ENCODE measurements at regions not wholly inside any gene's neighbourhood (a gene's known extent, or its start where the extent isn't known, plus 50 kb on each side); places are given as distances from the start of the nearest gene placed in this dataset.
"Not testable (repeated sequence)": the region's sequence is repeated elsewhere in the genome, so short reads cannot be mapped to it uniquely, and the experiment has no call there.

DNA sequence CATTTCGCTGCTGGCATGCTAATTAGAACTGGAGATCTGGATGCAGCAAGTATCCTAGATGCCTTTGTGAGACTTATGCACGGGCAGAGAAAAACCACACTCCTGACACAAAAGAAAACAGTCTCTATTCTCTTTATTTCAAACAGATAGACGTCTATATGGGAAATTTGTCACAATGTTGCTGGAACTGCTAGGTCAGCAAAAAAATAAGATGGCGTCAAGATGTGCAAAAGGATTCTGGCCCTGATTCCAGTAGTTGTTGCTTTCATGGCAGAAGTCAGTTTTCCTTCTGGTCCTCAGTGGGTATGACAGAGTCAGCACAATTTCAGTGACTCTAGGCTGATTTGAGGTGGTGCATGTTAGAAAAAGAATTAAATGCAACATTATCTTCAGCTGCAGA, 1068.0 kb downstream of the SLITRK5 start:
- DNase-seq: no peak

DNA sequence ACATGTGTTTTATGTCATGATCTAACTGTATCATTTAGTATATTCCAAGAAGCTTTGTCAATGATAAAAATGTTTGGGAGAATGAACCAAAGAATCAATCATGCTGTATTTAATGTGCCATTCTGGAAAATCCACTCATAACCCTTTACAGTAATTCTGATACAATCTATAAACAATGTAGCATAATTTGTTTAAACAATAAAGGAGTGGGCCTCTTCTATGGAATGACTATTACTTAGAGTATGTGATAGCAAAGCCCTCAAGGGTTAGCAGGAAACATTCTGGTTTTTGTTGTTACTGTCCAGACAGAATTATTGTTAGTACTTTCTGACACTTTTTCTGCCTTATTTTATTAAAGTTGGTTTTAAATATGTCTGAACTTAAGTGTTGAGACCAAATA, 1073.1 kb downstream of the SLITRK5 start:
- no peak for DNase-seq

DNA sequence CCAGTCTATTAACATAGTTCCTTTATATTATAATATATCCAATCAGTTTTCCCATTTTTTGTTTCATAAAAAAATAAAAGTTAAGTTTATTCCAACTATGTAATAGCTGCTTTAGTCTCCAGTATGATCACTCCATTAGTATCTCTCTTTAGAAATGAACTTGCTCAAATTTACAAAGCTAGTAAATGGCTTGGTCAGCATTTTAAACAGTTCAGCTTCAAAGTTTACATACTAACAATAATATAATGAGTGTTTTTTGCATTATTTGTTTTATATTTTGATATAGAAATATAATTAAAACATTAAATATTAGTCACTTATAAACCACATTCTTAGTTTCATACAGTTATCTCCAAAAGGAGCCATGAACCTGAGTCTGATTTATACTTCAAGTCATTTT, 1073.8 kb downstream of the SLITRK5 start:
- DNase-seq: no peak

DNA sequence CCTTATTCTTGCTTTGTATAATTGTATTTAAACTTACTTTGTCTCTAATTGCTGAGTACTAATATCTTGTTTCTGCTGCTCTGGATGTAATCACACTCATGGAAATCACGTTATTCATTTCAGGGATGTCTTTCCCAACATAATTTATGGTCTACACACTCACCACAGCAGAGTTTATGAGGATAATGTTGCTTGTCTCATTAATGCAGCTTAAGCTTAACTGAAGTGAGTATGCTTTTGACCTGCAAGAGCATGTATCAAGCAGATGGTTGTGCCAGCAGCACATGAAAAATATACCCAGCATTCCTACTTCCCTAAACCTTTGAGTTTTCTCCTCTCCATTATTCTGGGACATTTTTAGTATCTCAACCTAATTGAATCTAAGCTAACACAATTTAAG, 1080.9 kb downstream of the SLITRK5 start:
- DNase-seq: no peak

DNA sequence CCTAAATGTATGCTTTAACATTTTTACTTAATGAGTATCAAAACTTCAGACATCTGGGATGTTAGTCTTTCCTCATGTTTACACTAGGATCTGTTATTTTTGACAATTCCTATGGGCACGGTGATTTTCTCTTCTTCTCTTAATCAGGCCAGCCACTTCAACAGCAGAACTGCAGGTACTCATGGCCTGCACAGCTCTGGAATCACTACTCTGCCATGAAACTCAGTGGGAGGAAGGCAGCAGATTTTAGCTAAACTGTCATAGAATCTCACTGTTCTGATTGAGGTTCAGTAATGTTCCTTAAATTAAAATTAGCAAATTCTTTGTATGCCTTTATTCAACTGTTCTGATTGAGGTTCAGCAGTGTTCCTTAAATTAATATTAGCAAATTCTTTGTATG, 1083.0 kb downstream of the SLITRK5 start:
- no peak for DNase-seq

DNA sequence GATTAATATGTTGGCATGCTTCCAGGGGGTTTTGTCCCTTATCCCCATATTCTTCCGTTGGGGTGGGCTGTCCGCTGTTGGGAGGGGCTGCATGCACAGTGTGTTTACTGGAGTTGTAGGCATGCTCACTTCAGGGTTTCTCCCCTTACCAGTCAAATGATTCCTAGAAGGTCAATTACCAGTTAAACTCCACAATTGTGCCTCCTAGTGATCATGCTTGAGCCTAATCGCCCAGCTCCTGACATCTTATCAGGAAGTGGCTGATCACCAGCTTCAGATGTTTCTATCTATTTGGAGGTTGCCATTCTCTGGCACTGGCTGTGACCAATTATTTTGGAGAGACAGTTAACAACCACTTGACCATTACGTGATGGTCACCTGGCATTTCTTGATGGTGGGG, 1090.0 kb downstream of the SLITRK5 start:
- DNase-seq: peak; percentile 33

DNA sequence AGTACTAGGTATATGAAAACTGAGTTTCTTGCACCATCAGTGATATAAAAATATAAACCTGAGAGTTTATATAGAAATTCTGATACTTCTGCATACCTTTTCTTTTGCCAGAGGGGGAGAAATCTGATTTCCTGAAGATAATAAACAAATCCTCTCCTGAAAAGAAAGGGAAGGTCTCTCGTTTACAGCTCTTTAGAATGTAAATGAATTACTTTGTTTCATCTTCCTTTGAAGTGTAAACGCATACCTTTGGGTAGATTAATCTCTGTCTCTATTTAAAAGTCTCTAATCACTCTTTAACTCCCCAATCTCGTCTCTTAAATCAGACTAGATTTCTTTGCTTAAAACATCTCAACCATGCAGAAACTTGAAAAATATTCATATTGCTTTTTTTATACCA, 1092.9 kb downstream of the SLITRK5 start:
- no peak for DNase-seq

DNA sequence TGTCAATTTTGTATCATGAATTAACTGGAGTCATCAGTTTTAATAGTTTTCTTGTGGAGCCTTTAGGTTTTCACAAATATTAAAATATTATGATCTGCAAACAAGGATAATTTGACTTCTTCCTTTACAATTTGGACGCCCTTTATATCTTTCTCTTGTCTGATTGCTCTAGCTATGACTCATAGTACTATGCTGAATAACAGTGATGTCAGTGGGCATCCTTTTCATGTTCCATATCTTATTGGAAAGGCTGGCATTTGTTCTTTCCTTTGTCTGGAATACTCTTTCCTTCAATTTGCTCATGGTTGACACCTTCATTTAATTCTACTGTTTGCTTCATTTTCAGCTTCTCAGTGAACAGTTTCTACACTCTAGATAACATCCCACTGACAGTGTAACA, 1129.3 kb downstream of the SLITRK5 start:
- DNase-seq: no peak

DNA sequence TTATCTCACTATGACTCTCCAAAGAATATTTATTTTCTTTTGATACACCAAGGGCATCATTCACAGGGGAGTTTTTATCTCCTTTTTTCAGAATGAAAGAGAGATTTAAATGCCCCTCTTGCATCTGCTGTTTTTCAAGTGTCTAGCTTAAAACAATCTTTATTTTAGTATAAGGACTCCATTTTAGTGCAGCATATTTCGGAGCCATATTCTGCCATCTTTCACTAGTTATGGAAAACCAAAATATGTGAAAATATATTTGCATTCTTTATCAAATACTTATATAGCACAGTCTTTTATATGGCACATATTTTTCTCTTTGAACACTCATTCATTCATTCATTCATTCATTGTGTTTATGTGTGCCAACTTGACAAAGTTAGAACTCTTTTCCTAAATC, 1130.2 kb downstream of the SLITRK5 start:
- DNase-seq: no peak

DNA sequence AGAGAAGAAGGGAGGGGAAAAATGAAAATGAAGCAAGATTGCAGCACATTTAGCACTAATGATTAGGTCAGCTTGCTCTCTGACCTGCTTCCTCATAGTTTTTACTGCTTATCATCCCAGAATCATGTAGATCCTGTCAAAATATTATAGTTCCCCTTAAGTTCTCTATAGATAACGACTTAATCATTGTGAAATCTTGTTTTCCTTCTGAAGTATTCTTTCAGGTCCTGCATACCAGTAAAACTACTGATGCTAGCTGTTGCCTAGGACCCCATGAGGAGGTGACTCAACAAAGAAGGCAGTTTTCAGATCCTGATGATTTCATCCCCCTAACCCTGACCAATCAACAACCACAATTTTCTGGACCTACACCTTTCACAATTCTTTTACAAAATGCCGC, 1131.7 kb downstream of the SLITRK5 start:
- peak; percentile 1 for DNase-seq

DNA sequence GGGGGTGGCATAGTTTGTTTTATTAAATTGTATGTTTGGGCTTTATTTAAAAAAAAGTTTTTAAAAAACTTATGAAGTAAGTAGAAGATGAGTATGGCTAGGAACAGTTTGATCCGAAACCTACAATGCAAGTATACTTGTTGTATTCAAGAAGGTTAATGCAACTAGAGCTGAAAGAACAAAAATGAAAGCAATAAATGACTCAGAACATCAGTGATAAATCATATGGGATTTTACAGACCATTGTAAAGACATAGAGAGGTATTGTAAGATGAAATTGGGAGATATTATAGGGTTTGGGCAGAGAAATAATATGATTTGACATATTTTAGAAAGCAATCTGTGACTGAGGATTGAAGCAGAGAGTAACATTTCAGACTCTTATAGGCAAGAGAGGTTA, 1135.3 kb downstream of the SLITRK5 start:
- DNase-seq: no peak

DNA sequence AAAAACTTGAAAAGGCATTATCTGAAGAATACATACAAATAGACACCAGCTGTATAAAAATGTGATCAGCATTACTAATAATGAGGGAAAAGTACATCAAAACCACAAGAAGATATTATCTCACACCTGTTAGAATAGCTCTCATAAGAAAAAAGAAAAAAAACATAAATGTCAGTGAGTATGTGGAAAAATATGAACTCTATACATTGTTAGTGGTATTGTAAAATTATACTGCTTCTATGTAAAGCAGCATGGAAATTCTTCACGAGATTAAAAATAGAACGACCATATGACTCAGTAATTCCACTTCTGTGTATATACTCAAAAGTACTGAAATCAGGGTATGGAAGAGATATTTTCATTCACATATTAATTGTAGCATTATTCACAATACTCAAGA, 1146.4 kb downstream of the SLITRK5 start:
- no peak for DNase-seq

DNA sequence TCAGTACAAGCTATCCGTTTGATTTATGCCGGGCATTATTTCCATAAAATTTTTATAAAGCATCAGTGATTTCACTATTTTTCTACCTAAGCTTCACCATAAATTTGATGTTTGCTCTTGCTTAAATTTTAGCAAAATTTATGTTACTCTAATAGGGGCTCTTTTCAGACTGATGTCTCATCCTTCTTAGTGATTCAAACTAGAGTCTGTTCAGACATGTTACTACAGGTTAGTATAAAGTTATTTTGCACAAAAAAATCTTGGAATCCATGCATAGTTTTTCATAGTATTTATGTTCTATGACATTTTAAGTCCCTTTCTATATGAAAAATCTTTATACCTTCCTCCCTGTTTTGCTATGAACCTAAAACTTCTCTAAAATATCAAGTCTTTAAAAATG, 1151.9 kb downstream of the SLITRK5 start:
- DNase-seq: no peak

DNA sequence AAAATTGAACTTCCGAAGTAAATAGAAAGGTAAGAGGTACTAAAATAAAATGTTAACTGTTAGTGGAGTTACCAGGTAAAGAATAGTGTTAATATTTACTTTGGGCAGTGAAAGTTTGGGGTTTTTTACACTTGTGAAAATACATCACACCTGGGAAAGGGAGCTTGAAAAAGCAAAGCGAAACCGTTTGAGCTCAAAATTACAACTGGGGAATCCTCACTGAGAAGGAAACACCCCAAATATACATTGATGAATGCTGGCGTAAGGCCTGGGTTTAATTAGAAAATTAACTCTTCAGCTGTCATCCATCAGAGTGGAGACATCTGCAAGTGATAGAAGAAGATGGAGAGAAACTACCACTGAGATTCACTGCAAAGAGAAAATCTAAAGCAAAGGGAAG, 1153.0 kb downstream of the SLITRK5 start:
- no peak for DNase-seq

DNA sequence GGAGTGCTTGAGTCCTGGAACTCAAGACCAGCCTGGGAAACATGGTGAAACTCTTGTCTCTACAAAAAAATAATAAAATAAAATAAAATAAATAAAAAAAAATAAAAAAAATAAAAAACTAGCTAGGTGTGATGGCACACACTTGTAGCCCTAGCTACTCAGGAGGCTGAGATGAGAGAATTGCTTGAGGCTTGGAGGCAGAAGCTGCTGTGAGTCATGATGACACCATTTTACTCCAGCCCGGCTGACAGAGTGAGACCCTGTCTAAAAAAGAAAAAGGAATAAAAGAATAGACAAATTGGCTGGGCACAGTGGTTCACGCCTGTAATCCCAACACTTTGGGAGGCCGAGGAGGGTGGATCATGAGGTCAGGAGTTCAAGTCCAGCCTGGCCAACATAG, 1168.9 kb downstream of the SLITRK5 start:
- no peak for DNase-seq

DNA sequence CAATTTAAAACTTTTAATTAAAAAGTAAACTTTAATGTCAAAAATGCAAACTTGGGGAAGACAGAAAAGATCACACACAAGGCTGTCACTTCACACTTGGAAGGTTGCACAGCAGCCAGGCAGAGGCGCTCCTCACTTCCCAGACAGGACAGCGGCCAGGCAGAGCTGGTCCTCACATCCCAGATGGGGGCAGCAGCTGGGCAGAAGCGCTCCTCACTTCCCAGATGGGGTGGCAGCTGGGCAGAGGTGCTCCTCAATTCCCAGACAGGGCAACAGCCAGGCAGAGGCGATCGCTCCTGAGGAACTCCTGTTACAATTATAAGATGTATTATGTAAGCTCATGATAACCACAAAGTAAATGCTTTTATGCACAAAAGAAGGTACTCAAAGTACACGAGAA, 1181.1 kb downstream of the SLITRK5 start:
- DNase-seq: not testable (repeated sequence)

DNA sequence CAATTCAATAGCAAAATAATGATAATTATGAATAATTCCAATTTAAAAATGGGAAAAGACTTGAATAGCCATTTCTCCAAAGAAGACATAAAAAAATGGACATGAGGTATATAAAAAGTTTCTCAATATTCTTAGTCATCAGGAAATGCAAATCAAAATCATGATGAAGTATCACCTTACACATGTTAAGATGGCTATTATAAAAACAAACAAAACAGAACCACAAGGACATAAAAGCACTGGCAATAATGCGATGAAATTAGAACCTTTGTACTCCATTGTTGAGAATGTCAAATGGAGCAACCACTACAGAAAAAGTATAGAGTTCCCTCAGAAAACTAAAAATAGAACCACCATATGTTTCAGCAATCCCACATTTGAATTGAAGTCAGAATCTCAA, 1186.1 kb downstream of the SLITRK5 start:
- no peak for DNase-seq

DNA sequence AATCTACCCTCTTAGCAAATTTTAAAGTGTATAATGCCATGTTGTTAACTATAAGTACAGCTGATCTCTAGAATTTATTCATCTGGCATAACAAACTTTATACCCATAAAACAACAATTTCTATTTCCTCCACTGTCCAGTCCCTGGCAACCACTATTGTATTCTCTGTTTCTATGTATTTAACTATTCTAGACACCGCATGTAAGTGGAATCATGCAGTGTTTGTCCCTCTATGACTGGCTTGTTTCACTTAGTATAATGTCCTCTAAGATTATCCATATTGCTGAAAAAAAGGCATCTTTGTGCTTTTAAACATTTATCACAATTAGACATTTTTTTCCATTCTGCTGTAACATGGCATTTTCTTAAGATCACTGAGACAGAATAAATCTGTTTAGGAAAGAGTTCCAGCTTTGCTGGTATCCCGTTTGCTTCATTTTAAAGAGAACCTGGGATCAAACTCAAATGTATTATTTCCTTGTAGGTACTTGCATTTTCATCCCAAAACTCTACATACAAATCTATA, 1191.0 kb downstream of the SLITRK5 start:
- DNase-seq: no peak

DNA sequence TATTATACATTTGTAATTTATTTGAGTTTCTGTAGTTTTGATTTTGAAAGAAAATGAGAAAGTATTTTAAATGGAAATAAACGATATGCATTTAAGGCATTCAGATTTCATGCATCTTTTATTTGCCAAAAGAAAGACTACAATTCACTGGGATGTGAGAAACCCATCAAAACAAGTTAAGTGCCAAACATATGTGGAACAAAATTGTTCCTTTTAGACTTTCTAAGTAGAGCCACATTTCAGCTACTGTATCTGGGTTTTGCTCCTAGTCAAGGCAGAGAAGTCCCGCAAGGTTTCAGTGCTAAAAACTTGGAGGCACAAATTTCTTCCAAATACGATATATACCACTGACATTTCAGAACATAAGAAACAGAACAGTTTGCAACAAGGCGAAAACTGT, 1191.9 kb downstream of the SLITRK5 start:
- DNase-seq: no peak

DNA sequence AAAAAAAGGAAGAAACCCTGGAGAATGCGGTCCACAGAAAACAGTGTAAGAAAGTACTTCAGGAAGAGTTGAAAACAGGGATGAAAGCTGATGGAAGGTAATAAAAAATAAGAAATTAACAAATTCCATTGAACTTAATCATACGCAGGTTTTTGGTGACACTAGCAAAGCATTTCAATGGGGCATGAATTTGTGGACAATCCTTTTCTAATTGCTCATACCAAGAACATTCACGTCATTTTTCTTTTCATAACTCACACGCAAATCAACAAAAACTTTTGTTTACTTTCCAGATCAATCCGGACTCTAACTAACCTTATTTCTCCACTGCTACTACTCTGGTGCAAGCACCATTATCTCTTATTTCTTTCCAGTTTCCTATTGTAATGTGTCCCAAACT, 1195.0 kb downstream of the SLITRK5 start:
- DNase-seq: no peak

DNA sequence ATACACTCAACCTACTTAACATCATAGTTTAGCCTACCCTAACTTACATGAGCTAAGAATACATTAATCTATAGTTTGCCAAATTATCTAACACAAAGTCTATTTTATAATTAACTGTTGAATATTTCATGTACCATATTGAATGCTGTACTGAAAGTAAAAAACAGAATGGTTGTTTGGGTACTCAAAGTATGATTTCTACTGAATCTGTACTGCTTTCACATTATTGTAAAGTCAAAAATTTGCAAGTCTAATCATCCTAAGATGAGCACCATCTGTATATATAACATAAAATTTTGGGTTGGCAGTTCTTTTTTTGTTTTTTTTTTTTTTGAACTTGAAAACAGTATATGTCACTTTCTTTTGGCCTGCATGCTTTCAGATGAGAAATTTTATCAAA, 1212.6 kb downstream of the SLITRK5 start:
- no peak for DNase-seq

DNA sequence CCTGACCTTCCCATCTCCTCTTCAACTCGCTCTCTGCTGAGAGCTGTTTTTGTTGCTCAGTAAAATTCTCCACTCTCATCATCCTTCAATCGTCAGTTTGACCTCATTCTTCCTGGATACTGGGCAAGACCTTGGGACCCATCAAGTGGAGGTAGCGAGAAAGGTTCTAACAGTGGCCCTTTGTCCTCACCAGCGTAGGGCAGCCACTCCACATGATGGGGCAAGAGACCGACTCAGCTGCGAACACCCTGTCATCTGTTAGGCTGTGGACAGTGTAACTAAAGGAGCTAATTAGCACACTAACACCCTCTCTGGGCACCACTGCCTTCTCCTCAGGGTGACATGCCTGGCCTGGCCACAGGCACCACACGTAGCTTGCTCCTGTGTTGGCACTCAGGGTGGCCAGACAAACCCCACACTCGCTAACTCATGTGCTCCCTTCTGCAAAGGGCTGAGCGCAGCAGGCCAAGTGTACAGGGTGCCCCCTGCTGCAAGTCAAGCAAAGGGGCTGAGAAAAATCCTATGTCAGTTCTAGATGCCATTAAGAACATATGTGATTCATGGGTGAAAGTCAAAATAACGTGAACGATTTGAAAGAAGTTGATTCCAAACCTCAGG, 1216.0 kb downstream of the SLITRK5 start:
- peak; percentile 8 for DNase-seq

DNA sequence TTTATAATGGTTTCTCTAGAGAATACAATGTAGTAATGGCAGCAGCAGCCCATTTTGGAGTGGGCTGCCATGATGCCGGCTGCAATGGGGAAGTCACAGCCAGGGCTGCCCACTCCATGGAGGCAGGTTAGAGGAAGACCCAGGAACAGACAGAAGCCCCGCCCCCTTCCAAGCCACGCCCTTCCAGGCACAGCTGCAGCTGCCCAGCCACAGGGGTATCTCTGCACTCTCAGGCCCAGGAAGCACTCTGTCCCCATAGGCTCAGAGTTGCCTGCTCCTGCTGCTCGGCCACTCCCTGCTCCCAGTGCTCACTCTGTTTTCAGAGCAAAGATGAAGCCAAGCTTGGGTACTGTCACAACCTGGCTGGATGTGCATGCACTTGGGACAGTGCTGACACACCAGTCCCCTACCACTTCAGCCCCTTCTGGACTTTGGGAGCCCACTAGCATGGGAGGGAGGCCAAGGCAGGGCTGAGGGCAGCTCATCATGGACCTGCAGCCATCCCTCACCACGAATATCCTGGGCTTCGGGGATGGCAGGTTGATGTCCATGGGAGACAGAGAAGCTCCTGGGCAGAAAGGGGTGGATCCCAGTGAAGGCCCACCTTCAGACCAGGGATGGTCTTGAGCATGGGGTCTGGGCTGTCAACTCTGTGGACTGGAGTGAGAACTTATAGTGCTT, 1224.2 kb downstream of the SLITRK5 start:
- DNase-seq: no peak

DNA sequence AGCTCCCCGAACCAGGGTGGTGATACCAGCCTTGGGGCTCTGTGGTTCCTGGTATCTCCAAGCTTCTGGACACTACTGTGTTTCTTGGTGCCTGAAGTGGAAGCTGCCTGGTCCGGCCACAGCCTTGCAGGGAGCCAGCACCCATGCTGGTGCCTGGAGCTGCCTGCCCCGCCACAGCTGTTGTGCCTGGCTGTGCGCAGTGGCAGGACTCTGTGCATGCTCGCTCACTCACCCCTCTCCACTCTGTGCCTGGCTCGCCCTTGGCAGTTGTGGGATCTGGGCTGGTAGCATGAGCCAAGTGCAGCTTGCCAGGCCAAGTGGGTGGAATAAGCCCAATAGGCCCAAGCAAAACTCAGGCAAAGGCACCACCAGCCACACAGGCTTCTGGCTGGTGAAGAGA, 1225.3 kb downstream of the SLITRK5 start:
- no peak for DNase-seq

DNA sequence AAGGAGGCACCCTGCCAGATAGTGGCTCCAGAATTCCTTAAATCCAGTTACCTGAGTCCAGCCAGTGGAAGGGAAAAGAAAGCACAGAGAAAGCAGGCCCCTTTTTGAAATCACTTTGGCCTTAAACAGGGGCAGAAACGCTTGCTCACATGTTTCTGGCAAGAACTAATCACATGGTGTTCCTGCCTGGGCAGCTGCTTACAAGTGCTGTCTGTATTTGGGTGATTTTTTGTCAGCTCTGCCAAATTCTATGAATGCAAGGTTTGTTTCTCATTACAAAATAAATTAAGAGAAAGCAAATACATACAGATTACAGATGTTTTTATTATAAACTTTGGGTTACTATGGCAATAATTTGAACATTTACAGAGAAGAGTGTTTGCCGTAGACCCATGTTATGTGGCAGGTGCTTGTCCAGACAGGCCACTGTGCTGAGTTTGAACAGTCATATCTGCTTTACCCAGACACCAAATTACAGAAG, 1237.8 kb downstream of the SLITRK5 start:
- peak; percentile 55 for DNase-seq
